ENCODE measurements at regions not wholly inside any gene's neighbourhood (a gene's known extent, or its start where the extent isn't known, plus 50 kb on each side); places are given as distances from the start of the nearest gene placed in this dataset.

- TF ChIP-seq POLR2AphosphoS5 (IDR thresholded peaks at IDR 0.05) (no peak), CTCF (IDR thresholded peaks at IDR 0.05) (no peak), POLR2A (IDR thresholded peaks at IDR 0.05) (no peak), EP300 (IDR thresholded peaks at IDR 0.05) (no peak)
These were observed 58.9 kb downstream of the OSR1 start for GRCh38 chr2:19299522-19299921.

All from upper lobe of left lung (tissue), 4 donors.